HFFc6 (cell line): ENCODE measurements at regions not wholly inside any gene's neighbourhood (a gene's known extent, or its start where the extent isn't known, plus 50 kb on each side); places are given as distances from the start of the nearest gene placed in this dataset.

Source experiments
- DNase-seq: peaks from one replicate; pipeline ENCODE4 v3.0.0-alpha.2; 2018
- H3K27ac Mint-ChIP-seq: 2 replicates; pipeline ENCODE4 v1.8.0; 2020; ENCODE audit warnings: mild to moderate bottlenecking, mixed read lengths
- H3K27me3 Mint-ChIP-seq: 2 replicates; pipeline ENCODE4 v1.8.0; 2021; ENCODE audit warnings: mild to moderate bottlenecking, moderate library complexity, mixed read lengths; ENCODE audit not compliant: insufficient read depth
- H3K36me3 Mint-ChIP-seq: 2 replicates; pipeline ENCODE4 v1.8.0; 2021; ENCODE audit warnings: low read depth, mixed read lengths
- H3K4me1 Mint-ChIP-seq: 2 replicates; pipeline ENCODE4 v1.8.0; 2020; ENCODE audit warnings: low read depth, mixed read lengths
- H3K4me3 Mint-ChIP-seq: 2 replicates; pipeline ENCODE4 v1.8.0; 2020; ENCODE audit warnings: mild to moderate bottlenecking, moderate library complexity, mixed read lengths
- H3K9me3 Mint-ChIP-seq: 2 replicates; pipeline ENCODE4 v1.8.0; 2020; ENCODE audit warnings: mild to moderate bottlenecking, mixed read lengths
- TF ChIP-seq, protein P1 (sequence below): fragments of 200-600 bp; sonication (generic); IDR thresholded peaks from 2 replicates; pipeline ENCODE4 v1.5.0; 2021; ENCODE audit warnings: antibody characterized with exemption, mild to moderate bottlenecking

DNA sequence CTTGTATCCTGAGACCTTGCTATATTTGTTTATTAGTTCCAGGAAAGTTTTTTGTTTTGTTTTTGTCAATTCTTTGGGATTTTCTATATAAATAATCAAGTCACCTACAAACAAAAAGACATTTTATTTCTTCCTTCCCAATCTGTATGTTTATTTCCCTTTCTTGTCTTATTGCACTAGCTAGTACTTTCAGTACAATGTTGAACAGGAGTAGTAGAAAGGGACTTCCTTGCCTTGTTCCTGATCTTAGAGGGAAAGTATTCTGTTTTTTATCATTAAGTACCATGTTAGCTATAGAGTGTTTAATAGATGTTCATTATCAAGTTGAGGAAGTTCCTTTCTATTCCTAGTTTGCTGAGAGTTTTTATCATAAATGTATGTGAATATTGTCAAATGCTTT, 119.5 kb upstream of the TLE4 start:
- Mint-ChIP-seq H3K27me3 (no peaks in the 10 kb centered on the region; the same call in 1 of the 2 replicates), H3K4me1 (peaks cover 8% of the 10 kb centered on the region), H3K27ac (no peak overlapping the region), H3K4me3 (no peak overlapping the region), H3K36me3 (no peaks in the 10 kb centered on the region; the same call in 1 of the 2 replicates), H3K9me3 (peaks cover 4% of the 10 kb centered on the region; the same call in 1 of the 2 replicates)
- TF ChIP-seq, protein P1, sequence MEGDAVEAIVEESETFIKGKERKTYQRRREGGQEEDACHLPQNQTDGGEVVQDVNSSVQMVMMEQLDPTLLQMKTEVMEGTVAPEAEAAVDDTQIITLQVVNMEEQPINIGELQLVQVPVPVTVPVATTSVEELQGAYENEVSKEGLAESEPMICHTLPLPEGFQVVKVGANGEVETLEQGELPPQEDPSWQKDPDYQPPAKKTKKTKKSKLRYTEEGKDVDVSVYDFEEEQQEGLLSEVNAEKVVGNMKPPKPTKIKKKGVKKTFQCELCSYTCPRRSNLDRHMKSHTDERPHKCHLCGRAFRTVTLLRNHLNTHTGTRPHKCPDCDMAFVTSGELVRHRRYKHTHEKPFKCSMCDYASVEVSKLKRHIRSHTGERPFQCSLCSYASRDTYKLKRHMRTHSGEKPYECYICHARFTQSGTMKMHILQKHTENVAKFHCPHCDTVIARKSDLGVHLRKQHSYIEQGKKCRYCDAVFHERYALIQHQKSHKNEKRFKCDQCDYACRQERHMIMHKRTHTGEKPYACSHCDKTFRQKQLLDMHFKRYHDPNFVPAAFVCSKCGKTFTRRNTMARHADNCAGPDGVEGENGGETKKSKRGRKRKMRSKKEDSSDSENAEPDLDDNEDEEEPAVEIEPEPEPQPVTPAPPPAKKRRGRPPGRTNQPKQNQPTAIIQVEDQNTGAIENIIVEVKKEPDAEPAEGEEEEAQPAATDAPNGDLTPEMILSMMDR = no peak
- DNase-seq = no peak

DNA sequence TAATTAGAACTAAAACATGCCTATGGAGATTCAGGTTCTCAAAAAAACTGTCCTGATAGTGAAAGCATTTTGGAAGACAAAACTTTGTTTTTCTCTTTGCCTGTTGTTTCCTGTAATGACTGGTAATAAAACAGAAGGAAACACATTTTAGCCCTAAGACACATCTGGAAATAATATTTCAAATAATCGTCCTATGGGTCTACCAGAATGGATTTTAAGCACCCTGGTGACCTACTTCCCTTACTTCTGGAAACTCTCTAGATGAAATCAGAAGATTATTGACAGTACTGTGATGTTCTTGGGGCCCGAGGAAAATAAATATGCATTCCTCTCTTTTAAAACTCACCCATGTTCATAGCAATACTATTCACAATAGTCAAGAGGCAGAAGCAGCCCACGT, 110.1 kb upstream of the TLE4 start:
- Mint-ChIP-seq H3K4me1 (peaks cover 11% of the 10 kb centered on the region; the same call in 1 of the 2 replicates), H3K4me3 (no peak overlapping the region), H3K36me3 (no peaks in the 10 kb centered on the region), H3K27me3 (no peaks in the 10 kb centered on the region), H3K9me3 (no peaks in the 10 kb centered on the region), H3K27ac (no peak overlapping the region)
- TF ChIP-seq, protein P1 = no peak
- no peak for DNase-seq

DNA sequence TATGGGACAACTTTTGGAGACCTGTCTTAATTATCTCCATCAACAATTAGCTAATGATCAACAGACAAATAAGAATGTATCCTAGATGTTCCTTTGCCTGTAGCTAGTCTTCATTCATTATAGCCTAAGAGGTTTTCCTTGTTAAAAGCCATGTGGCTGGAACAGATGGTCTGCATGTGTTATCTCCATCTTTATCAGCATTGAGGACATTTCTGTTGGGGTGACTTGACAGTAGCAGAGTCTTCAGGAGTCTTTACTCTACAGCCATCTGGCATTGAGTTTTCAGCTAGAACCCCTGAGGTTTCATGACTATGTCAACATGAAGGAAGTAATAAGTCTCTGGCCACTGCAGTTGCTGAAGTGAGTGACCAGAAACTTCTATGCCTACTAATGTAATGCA, 106.6 kb upstream of the TLE4 start:
- DNase-seq = no peak
- peaks cover 11% of the 10 kb centered on the region; the same call in 1 of the 2 replicates for H3K4me1 Mint-ChIP-seq
- no peaks in the 10 kb centered on the region for H3K27me3 Mint-ChIP-seq
- H3K4me3 Mint-ChIP-seq = no peak overlapping the region
- H3K27ac Mint-ChIP-seq = no peak overlapping the region
- H3K9me3 Mint-ChIP-seq = no peaks in the 10 kb centered on the region
- H3K36me3 Mint-ChIP-seq = no peaks in the 10 kb centered on the region
- TF ChIP-seq, protein P1 = no peak

DNA sequence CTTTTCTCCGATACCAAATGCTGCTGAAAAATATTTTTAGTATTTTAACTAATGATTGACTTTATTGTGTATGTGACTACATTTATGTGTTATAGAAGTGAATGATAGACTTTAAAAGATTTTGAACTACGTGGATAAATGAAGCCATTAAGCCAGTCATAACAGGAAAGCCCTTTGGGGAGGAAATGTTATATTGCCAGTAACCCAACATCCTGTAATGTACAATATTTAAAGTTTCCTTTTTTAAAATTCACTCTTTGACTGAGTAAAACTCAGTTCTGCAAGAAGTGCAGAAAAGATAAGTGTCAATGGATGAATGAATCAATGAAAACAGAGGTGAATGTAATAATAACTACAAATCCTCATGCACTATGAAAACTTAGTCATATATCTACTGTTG, 102.6 kb upstream of the TLE4 start:
- no peak overlapping the region for H3K4me3 Mint-ChIP-seq
- peaks cover 5% of the 10 kb centered on the region; the same call in 1 of the 2 replicates for H3K4me1 Mint-ChIP-seq
- no peaks in the 10 kb centered on the region for H3K27me3 Mint-ChIP-seq
- H3K27ac Mint-ChIP-seq = no peak overlapping the region
- no peaks in the 10 kb centered on the region for H3K9me3 Mint-ChIP-seq
- H3K36me3 Mint-ChIP-seq = peaks cover under 1% of the 10 kb centered on the region; the same call in 1 of the 2 replicates
- TF ChIP-seq, protein P1 = no peak
- DNase-seq = no peak

DNA sequence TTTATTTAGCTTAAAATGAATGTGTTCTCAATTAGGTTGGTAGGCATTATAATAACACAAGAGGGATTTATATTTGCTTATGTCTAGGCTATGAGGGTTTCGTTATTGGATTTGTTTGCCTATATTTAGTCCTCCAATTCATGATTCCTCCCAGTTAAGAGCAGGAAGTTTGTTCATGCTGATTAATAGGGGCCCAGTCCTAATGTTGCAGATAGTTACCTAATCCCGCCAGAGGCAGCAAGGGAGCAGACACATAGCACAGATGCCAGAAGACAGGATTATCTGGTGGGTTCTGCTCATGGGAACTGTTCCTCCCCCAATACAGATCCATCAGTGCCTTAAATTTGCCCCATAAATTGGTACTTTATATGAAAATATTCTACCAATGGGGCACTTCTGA, 100.8 kb upstream of the TLE4 start:
- TF ChIP-seq, protein P1 = no peak
- H3K9me3 Mint-ChIP-seq = no peaks in the 10 kb centered on the region
- H3K27me3 Mint-ChIP-seq = no peaks in the 10 kb centered on the region
- H3K4me3 Mint-ChIP-seq = no peak overlapping the region
- H3K36me3 Mint-ChIP-seq = peaks cover 4% of the 10 kb centered on the region; the same call in 1 of the 2 replicates
- H3K4me1 Mint-ChIP-seq = peaks cover 5% of the 10 kb centered on the region; the same call in 1 of the 2 replicates
- DNase-seq = no peak
- no peak overlapping the region for H3K27ac Mint-ChIP-seq
